Activated naive CD8-positive, alpha-beta T cell treated with anti-CD3 and anti-CD28 coated beads for 36 hours (primary cell): ENCODE measurements at regions not wholly inside any gene's neighbourhood (a gene's known extent, or its start where the extent isn't known, plus 50 kb on each side); places are given as distances from the start of the nearest gene placed in this dataset.

ENCODE experiments used
- DNase-seq: peaks from one replicate; pipeline ENCODE4 v3.0.0; 2021
- H3K27ac Mint-ChIP-seq: one replicate; pipeline ENCODE4 v1.8.0; 2022; ENCODE audit warnings: mild to moderate bottlenecking, moderate library complexity, mixed read lengths
- H3K27me3 Mint-ChIP-seq: one replicate; pipeline ENCODE4 v1.8.0; 2022; ENCODE audit warnings: mild to moderate bottlenecking, mixed read lengths
- H3K36me3 Mint-ChIP-seq: one replicate; pipeline ENCODE4 v1.8.0; 2021; ENCODE audit warnings: mild to moderate bottlenecking, mixed read lengths
- H3K4me1 Mint-ChIP-seq: one replicate; pipeline ENCODE4 v1.8.0; 2021; ENCODE audit warnings: mixed read lengths
- H3K4me3 Mint-ChIP-seq: one replicate; pipeline ENCODE4 v1.8.0; 2022; ENCODE audit warnings: mild to moderate bottlenecking, moderate library complexity, mixed read lengths
- H3K9me3 Mint-ChIP-seq: one replicate; pipeline ENCODE4 v1.8.0; 2022; ENCODE audit warnings: mixed read lengths

- DNase-seq = no peak
- Mint-ChIP-seq H3K27me3 (peaks cover 8% of the 10 kb centered on the region), H3K9me3 (no peaks in the 10 kb centered on the region), H3K4me1 (no peaks in the 10 kb centered on the region), H3K27ac (no peak overlapping the region), H3K36me3 (no peaks in the 10 kb centered on the region), H3K4me3 (no peak overlapping the region)
These were observed 1060.6 kb upstream of the FANCL start for GRCh38 chr2:59301466-59302402.

GRCh38 chr2:59297816-59298215 is 1056.7 kb upstream of the FANCL start:
- Mint-ChIP-seq H3K36me3 (no peaks in the 10 kb centered on the region), H3K9me3 (no peaks in the 10 kb centered on the region), H3K4me3 (no peak overlapping the region), H3K27ac (no peak overlapping the region), H3K27me3 (peaks cover 7% of the 10 kb centered on the region), H3K4me1 (no peaks in the 10 kb centered on the region)
- no peak for DNase-seq

GRCh38 chr2:59296279-59296678 is 1055.2 kb upstream of the FANCL start:
- Mint-ChIP-seq H3K4me3 (no peak overlapping the region), H3K36me3 (no peaks in the 10 kb centered on the region), H3K4me1 (no peaks in the 10 kb centered on the region), H3K27me3 (peaks cover 7% of the 10 kb centered on the region), H3K27ac (no peak overlapping the region), H3K9me3 (no peaks in the 10 kb centered on the region)
- DNase-seq = no peak

- Mint-ChIP-seq H3K36me3 (no peaks in the 10 kb centered on the region), H3K4me3 (no peak overlapping the region), H3K4me1 (no peaks in the 10 kb centered on the region), H3K27me3 (peaks cover 7% of the 10 kb centered on the region), H3K9me3 (no peaks in the 10 kb centered on the region), H3K27ac (no peak overlapping the region)
- no peak for DNase-seq
These were observed 1054.5 kb upstream of the FANCL start for GRCh38 chr2:59295524-59296162.

GRCh38 chr2:59288771-59289170 is 1047.6 kb upstream of the FANCL start:
- no peaks in the 10 kb centered on the region for H3K4me1 Mint-ChIP-seq
- H3K36me3 Mint-ChIP-seq = no peaks in the 10 kb centered on the region
- no peak for DNase-seq
- no peak overlapping the region for H3K4me3 Mint-ChIP-seq
- no peak overlapping the region for H3K27ac Mint-ChIP-seq
- H3K9me3 Mint-ChIP-seq = no peaks in the 10 kb centered on the region
- H3K27me3 Mint-ChIP-seq = peaks cover 23% of the 10 kb centered on the region

GRCh38 chr2:59282374-59283057 is 1041.4 kb upstream of the FANCL start:
- Mint-ChIP-seq H3K4me3 (no peak overlapping the region), H3K36me3 (no peaks in the 10 kb centered on the region), H3K9me3 (no peaks in the 10 kb centered on the region), H3K27me3 (peaks cover 7% of the 10 kb centered on the region), H3K27ac (no peak overlapping the region), H3K4me1 (no peaks in the 10 kb centered on the region)
- DNase-seq = no peak

GRCh38 chr2:59277671-59278070 is 1036.5 kb upstream of the FANCL start:
- no peak for DNase-seq
- no peak overlapping the region for H3K4me3 Mint-ChIP-seq
- H3K27ac Mint-ChIP-seq = no peak overlapping the region
- H3K4me1 Mint-ChIP-seq = no peaks in the 10 kb centered on the region
- H3K27me3 Mint-ChIP-seq = peaks cover 4% of the 10 kb centered on the region
- H3K9me3 Mint-ChIP-seq = no peaks in the 10 kb centered on the region
- no peaks in the 10 kb centered on the region for H3K36me3 Mint-ChIP-seq

- no peaks in the 10 kb centered on the region for H3K4me1 Mint-ChIP-seq
- peaks cover 4% of the 10 kb centered on the region for H3K27me3 Mint-ChIP-seq
- no peaks in the 10 kb centered on the region for H3K9me3 Mint-ChIP-seq
- no peaks in the 10 kb centered on the region for H3K36me3 Mint-ChIP-seq
- H3K27ac Mint-ChIP-seq = no peak overlapping the region
- no peak overlapping the region for H3K4me3 Mint-ChIP-seq
- no peak for DNase-seq
These were observed 1035.8 kb upstream of the FANCL start for GRCh38 chr2:59276917-59277316.

- no peak for DNase-seq
- Mint-ChIP-seq H3K27me3 (peaks cover 4% of the 10 kb centered on the region), H3K4me1 (no peaks in the 10 kb centered on the region), H3K27ac (no peak overlapping the region), H3K36me3 (no peaks in the 10 kb centered on the region), H3K9me3 (no peaks in the 10 kb centered on the region), H3K4me3 (no peak overlapping the region)
These were observed 1034.9 kb upstream of the FANCL start for GRCh38 chr2:59276033-59276432.

GRCh38 chr2:59266453-59266852 is 1025.3 kb upstream of the FANCL start:
- no peaks in the 10 kb centered on the region for H3K36me3 Mint-ChIP-seq
- no peak for DNase-seq
- H3K27me3 Mint-ChIP-seq = no peaks in the 10 kb centered on the region
- H3K27ac Mint-ChIP-seq = no peak overlapping the region
- no peaks in the 10 kb centered on the region for H3K4me1 Mint-ChIP-seq
- H3K9me3 Mint-ChIP-seq = no peaks in the 10 kb centered on the region
- no peak overlapping the region for H3K4me3 Mint-ChIP-seq

- Mint-ChIP-seq H3K27ac (no peak overlapping the region), H3K27me3 (no peaks in the 10 kb centered on the region), H3K36me3 (no peaks in the 10 kb centered on the region), H3K4me1 (no peaks in the 10 kb centered on the region), H3K9me3 (no peaks in the 10 kb centered on the region), H3K4me3 (no peak overlapping the region)
- DNase-seq = no peak
These were observed 1018.8 kb upstream of the FANCL start for GRCh38 chr2:59259913-59260312.

GRCh38 chr2:59256290-59256689 is 1015.2 kb upstream of the FANCL start:
- Mint-ChIP-seq H3K36me3 (no peaks in the 10 kb centered on the region), H3K27ac (no peak overlapping the region)

GRCh38 chr2:59254279-59254678 is 1013.2 kb upstream of the FANCL start:
- Mint-ChIP-seq H3K4me3 (no peak overlapping the region), H3K4me1 (no peaks in the 10 kb centered on the region), H3K27ac (no peak overlapping the region), H3K9me3 (no peaks in the 10 kb centered on the region), H3K36me3 (no peaks in the 10 kb centered on the region), H3K27me3 (no peaks in the 10 kb centered on the region)
- DNase-seq = no peak

More at GRCh38 chr2:59256290-59256689, 1015.2 kb upstream of the FANCL start:
- no peak for DNase-seq
- Mint-ChIP-seq H3K27me3 (no peaks in the 10 kb centered on the region), H3K4me1 (no peaks in the 10 kb centered on the region), H3K9me3 (no peaks in the 10 kb centered on the region), H3K4me3 (no peak overlapping the region)

GRCh38 chr2:59250307-59250677 is 1009.2 kb upstream of the FANCL start:
- Mint-ChIP-seq H3K27ac (no peak overlapping the region), H3K9me3 (no peaks in the 10 kb centered on the region), H3K4me1 (no peaks in the 10 kb centered on the region), H3K27me3 (no peaks in the 10 kb centered on the region), H3K4me3 (no peak overlapping the region), H3K36me3 (no peaks in the 10 kb centered on the region)
- no peak for DNase-seq
